Heart left ventricle (tissue), 16 donors: ENCODE measurements at regions not wholly inside any gene's neighbourhood (a gene's known extent, or its start where the extent isn't known, plus 50 kb on each side); places are given as distances from the start of the nearest gene placed in this dataset.

ENCODE experiments used
- ATAC-seq, 4 donors: fragments of 200-7000 bp; cut with Tn5 transposase; one replicate each; pipeline ENCODE4 v1.9.1; 2020 to 2022; ENCODE audit warnings: moderate library complexity in 4 of 4, mild to moderate bottlenecking in 3 of 4, moderate number of reproducible peaks in 1 of 4
- DNase-seq, 5 donors: peaks; one replicate each; pipeline ENCODE4 v3.0.0-alpha.2; 2020
- H3K27ac ChIP-seq, 12 donors: fragments of 200-600 bp; sonication (generic) in 4 of 12; one replicate each; pipeline versions ENCODE4 v1.5.0 to v1.8.0; 2016 to 2022; ENCODE audit warnings: mild to moderate bottlenecking in 2 of 12
- H3K27me3 ChIP-seq, 9 donors: fragments of 200-600 bp; sonication (generic) in 2 of 9; one replicate each; pipeline versions ENCODE4 v1.5.1 to v1.8.0; 2016 to 2022; ENCODE audit warnings: mild to moderate bottlenecking in 3 of 9
- H3K36me3 ChIP-seq, 9 donors: fragments of 200-600 bp; sonication (generic) in 2 of 9; one replicate each; pipeline versions ENCODE4 v1.5.0 to v1.8.0; 2018 to 2022; ENCODE audit warnings: mild to moderate bottlenecking in 2 of 9
- H3K4me1 ChIP-seq, 12 donors: fragments of 200-600 bp; sonication (generic) in 4 of 12; one replicate each; pipeline versions ENCODE4 v1.5.0 to v1.8.0; 2016 to 2022; ENCODE audit warnings: mild to moderate bottlenecking in 3 of 12
- H3K4me3 ChIP-seq, 12 donors: fragments of 200-600 bp; sonication (generic) in 4 of 12; one replicate each; pipeline versions ENCODE4 v1.5.0 to v1.8.0; 2017 to 2022; ENCODE audit warnings: mild to moderate bottlenecking in 9 of 12, moderate library complexity in 4 of 12
- H3K9me3 ChIP-seq, 12 donors: fragments of 200-600 bp; sonication (generic) in 4 of 12; one replicate each; pipeline versions ENCODE4 v1.5.0 to v1.8.0; 2016 to 2022; ENCODE audit warnings: mild to moderate bottlenecking in 1 of 12
- CTCF ChIP-seq, 12 donors: fragments of 200-600 bp; sonication (generic) in 4 of 12; IDR thresholded peaks; one replicate each; pipeline versions ENCODE4 v1.5.0 to v1.8.0; 2018 to 2022; ENCODE audit warnings: antibody characterized with exemption in 12 of 12, mild to moderate bottlenecking in 5 of 12
- POLR2A ChIP-seq, 2 donors: fragments of 450-650 bp; IDR thresholded peaks; one replicate each; pipeline ENCODE4 v1.6.1; 2017; ENCODE audit warnings: antibody characterized with exemption in 2 of 2, mild to moderate bottlenecking in 2 of 2, moderate library complexity in 2 of 2
- WGBS, 4 donors: extraction: QIAGEN DNeasy Blood & Tissue Kit in 2 of 4; methylation state at CpG; one replicate each; pipeline versions ENCODE4 v1.1.5 to v1.1.7; 2013 to 2018; 5-methylcytosine and 5-hydroxymethylcytosine counted together
- intact Hi-C, 10 donors: fragments of 100-400 bp; cut with DNase I; formaldehyde crosslinking; loops; one replicate each; pipeline versions ENCODE4 v1.11.1 to v1.14.2; 2022
- donor health status: ischemic (EF 13 %, LVEDD 7.1; RV severe dilation, severe dysfunction).
- donor health status: healthy with polysubstance abuse.
- donor health status: DM: no; HTN: yes; CAD: no.
- donor health status: DM: no; HTN: no; CAD: no.
- donor health status: ischemic (EF 25% LVEDD 6.9; RV normal size, moderate dysfunction).
- donor health status: ischemic (EF 25% LVEDD 5.7; RV mildly dilated, moderate dysfunction).
- donor health status: healthy.
- donor health status: DM: yes; HTN: yes; CAD: no.
- donor health status: ischemic (EF 35%, LVEDD 5.7; RV mildly dilated, moderate dysfunction).
- donor health status: nonischemic (EF 11% LVEDD 7.7; RV severe dilation, severe dysfunction).
- donor health status: DM: yes; HTN: yes; CAD: no.
- donor health status: PGD.
- donor health status: ischemic (EF 29% LVEDD 5.4; RV normal size, mild dysfunction).
- donor health status: nonischemic (EF 23%, LVEDD 6.1; RV moderate dilation, normal function).

- Histone ChIP-seq H3K27ac (peak overlapping the region in 9 of 12 donors; percentile 6 to 56 (median 35)), H3K36me3 (no peaks in the 10 kb centered on the region), H3K27me3 (no peaks in the 10 kb centered on the region), H3K9me3 (no peaks in the 10 kb centered on the region), H3K4me1 (peaks cover 0 to 46% (median 15%) of the 10 kb centered on the region in 12 donors), H3K4me3 (no peak overlapping the region)
- 53 to 73% (median 62%) methylated on average over 3 of the region's 3 CpGs for WGBS, 4 donors
- intact Hi-C loops, result loop anchor here in 9 of 10 donors (5.0 to 10.0 kb wide), 5 partner anchors 33 to 223 kb away; partner anchors contain the start of genes ITGA1 (in 8 of the 9) and PELO (in 8 of the 9)
- ATAC-seq, result peak in 1 of 4 donors; percentile 32
- DNase-seq, result no peak
- TF ChIP-seq CTCF (IDR thresholded peaks at IDR 0.05), result no peak
- no peak for TF ChIP-seq POLR2A (IDR thresholded peaks at IDR 0.05)
These were observed 93.1 kb upstream of the ITGA1 start for GRCh38 chr5:52694648-52695047.

- intact Hi-C loops, result loop anchor here in 1 of 10 donors (5.0 kb wide), 1 partner anchor 209 kb away; no protein-coding TSS in a partner anchor
- WGBS, 4 donors, result 42 to 51% (median 46%) methylated on average over 2 of the region's 2 CpGs
These were observed 84.8 kb upstream of the ITGA1 start for GRCh38 chr5:52702877-52703276.

GRCh38 chr5:52703321-52703720 lies 84.4 kb upstream of the ITGA1 start:
- DNase-seq (no peak), ATAC-seq (no peak)
- Histone ChIP-seq H3K27ac (peak overlapping the region in 6 of 12 donors; percentile 5 to 54 (median 27)), H3K27me3 (no peaks in the 10 kb centered on the region), H3K4me3 (no peak overlapping the region), H3K36me3 (no peaks in the 10 kb centered on the region), H3K4me1 (peaks cover 0 to 29% (median 5%) of the 10 kb centered on the region in 12 donors), H3K9me3 (no peaks in the 10 kb centered on the region)
- no peak for TF ChIP-seq POLR2A (IDR thresholded peaks at IDR 0.05)
- TF ChIP-seq CTCF (IDR thresholded peaks at IDR 0.05), result no peak
- intact Hi-C loops, result loop anchor here in 1 of 10 donors (5.0 kb wide), 1 partner anchor 209 kb away; no protein-coding TSS in a partner anchor

More at GRCh38 chr5:52702877-52703276, 84.8 kb upstream of the ITGA1 start:
- no peaks in the 10 kb centered on the region for H3K36me3 ChIP-seq
- DNase-seq (no peak), ATAC-seq (peak in 1 of 4 donors; percentile 77)
- no peak overlapping the region for H3K4me3 ChIP-seq
- H3K27ac ChIP-seq, result peak overlapping the region in 7 of 12 donors; percentile 5 to 54 (median 28)
- H3K4me1 ChIP-seq, result peaks cover 0 to 25% (median 4%) of the 10 kb centered on the region in 12 donors
- no peak for TF ChIP-seq CTCF (IDR thresholded peaks at IDR 0.05)
- TF ChIP-seq POLR2A (IDR thresholded peaks at IDR 0.05), result no peak
- H3K27me3 ChIP-seq, result no peaks in the 10 kb centered on the region
- H3K9me3 ChIP-seq, result no peaks in the 10 kb centered on the region

- Histone ChIP-seq H3K9me3 (no peaks in the 10 kb centered on the region), H3K27me3 (no peaks in the 10 kb centered on the region), H3K27ac (peak overlapping the region in 6 of 12 donors; percentile 1 to 59 (median 46)), H3K4me3 (no peak overlapping the region), H3K36me3 (no peaks in the 10 kb centered on the region), H3K4me1 (peaks cover 0 to 51% (median 17%) of the 10 kb centered on the region in 12 donors)
- DNase-seq, result no peak
- peak in 1 of 4 donors; percentile 47 for ATAC-seq
- TF ChIP-seq POLR2A (IDR thresholded peaks at IDR 0.05) (no peak), CTCF (IDR thresholded peaks at IDR 0.05) (no peak)
- intact Hi-C loops, result no loop called here
These were observed 82.0 kb upstream of the ITGA1 start for GRCh38 chr5:52705720-52706119.
